ENCODE measurements at regions not wholly inside any gene's neighbourhood (a gene's known extent, or its start where the extent isn't known, plus 50 kb on each side); places are given as distances from the start of the nearest gene placed in this dataset.

GRCh38 chr10:107420196-107420595 is 255.7 kb upstream of the SORCS1 start:
- Histone ChIP-seq H3K9ac (ENCODE audit: low read depth in 1 of 2, low read length in 2 of 2) (no peak overlapping the region), H3K4me1 (ENCODE audit: control insufficient read depth in 4 of 4, insufficient read depth in 4 of 4, low read length in 3 of 4) (no peaks in the 10 kb centered on the region), H3K36me3 (ENCODE audit: control insufficient read depth in 4 of 4, insufficient read depth in 3 of 4, low read depth in 1 of 4, low read length in 3 of 4) (no peaks in the 10 kb centered on the region), H3K4me3 (ENCODE audit: low read depth in 1 of 3, low read length in 3 of 3) (no peak overlapping the region), H3K27me3 (ENCODE audit: control insufficient read depth in 4 of 4, insufficient read depth in 4 of 4, low read length in 3 of 4) (no peaks in the 10 kb centered on the region), H3K27ac (ENCODE audit: low read depth in 1 of 2, low read length in 2 of 2) (no peak overlapping the region), H3K9me3 (ENCODE audit: control insufficient read depth in 4 of 4, low read length in 3 of 4) (no peaks in the 10 kb centered on the region)
- TF ChIP-seq RXRA (IDR thresholded peaks at IDR 0.05) (no peak), RAD21 (IDR thresholded peaks at IDR 0.05) (no peak)
- TF ChIP-seq, protein P1, sequence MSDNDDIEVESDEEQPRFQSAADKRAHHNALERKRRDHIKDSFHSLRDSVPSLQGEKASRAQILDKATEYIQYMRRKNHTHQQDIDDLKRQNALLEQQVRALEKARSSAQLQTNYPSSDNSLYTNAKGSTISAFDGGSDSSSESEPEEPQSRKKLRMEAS (IDR thresholded peaks at IDR 0.05), result no peak
- TF ChIP-seq, protein P2, sequence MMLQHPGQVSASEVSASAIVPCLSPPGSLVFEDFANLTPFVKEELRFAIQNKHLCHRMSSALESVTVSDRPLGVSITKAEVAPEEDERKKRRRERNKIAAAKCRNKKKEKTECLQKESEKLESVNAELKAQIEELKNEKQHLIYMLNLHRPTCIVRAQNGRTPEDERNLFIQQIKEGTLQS (IDR thresholded peaks at IDR 0.05), result no peak
- DNase-seq (ENCODE audit: low spot score), result no peak
- WGBS, result 82% methylated on average over 3 of the region's 3 CpGs

GRCh38 chr10:107418085-107418806 is 253.7 kb upstream of the SORCS1 start:
- Histone ChIP-seq H3K4me1 (ENCODE audit: control insufficient read depth in 4 of 4, insufficient read depth in 4 of 4, low read length in 3 of 4) (no peaks in the 10 kb centered on the region), H3K9ac (ENCODE audit: low read depth in 1 of 2, low read length in 2 of 2) (no peak overlapping the region), H3K4me3 (ENCODE audit: low read depth in 1 of 3, low read length in 3 of 3) (no peak overlapping the region), H3K27ac (ENCODE audit: low read depth in 1 of 2, low read length in 2 of 2) (no peak overlapping the region), H3K36me3 (ENCODE audit: control insufficient read depth in 4 of 4, insufficient read depth in 3 of 4, low read depth in 1 of 4, low read length in 3 of 4) (no peaks in the 10 kb centered on the region), H3K9me3 (ENCODE audit: control insufficient read depth in 4 of 4, low read length in 3 of 4) (no peaks in the 10 kb centered on the region), H3K27me3 (ENCODE audit: control insufficient read depth in 4 of 4, insufficient read depth in 4 of 4, low read length in 3 of 4) (no peaks in the 10 kb centered on the region)
- TF ChIP-seq, protein P3, sequence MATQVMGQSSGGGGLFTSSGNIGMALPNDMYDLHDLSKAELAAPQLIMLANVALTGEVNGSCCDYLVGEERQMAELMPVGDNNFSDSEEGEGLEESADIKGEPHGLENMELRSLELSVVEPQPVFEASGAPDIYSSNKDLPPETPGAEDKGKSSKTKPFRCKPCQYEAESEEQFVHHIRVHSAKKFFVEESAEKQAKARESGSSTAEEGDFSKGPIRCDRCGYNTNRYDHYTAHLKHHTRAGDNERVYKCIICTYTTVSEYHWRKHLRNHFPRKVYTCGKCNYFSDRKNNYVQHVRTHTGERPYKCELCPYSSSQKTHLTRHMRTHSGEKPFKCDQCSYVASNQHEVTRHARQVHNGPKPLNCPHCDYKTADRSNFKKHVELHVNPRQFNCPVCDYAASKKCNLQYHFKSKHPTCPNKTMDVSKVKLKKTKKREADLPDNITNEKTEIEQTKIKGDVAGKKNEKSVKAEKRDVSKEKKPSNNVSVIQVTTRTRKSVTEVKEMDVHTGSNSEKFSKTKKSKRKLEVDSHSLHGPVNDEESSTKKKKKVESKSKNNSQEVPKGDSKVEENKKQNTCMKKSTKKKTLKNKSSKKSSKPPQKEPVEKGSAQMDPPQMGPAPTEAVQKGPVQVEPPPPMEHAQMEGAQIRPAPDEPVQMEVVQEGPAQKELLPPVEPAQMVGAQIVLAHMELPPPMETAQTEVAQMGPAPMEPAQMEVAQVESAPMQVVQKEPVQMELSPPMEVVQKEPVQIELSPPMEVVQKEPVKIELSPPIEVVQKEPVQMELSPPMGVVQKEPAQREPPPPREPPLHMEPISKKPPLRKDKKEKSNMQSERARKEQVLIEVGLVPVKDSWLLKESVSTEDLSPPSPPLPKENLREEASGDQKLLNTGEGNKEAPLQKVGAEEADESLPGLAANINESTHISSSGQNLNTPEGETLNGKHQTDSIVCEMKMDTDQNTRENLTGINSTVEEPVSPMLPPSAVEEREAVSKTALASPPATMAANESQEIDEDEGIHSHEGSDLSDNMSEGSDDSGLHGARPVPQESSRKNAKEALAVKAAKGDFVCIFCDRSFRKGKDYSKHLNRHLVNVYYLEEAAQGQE (IDR thresholded peaks at IDR 0.05), result no peak
- TF ChIP-seq HNF4A (conservative IDR thresholded peaks at IDR 0.05) (no peak), SP1 (IDR thresholded peaks at IDR 0.05) (no peak), EGR1 (IDR thresholded peaks at IDR 0.05; ENCODE audit: low read depth in 2 of 2) (no peak), TAF1 (conservative IDR thresholded peaks at IDR 0.05) (no peak), HNF4G (IDR thresholded peaks at IDR 0.05) (no peak), GABPA (IDR thresholded peaks at IDR 0.05 in 1 of 2, conservative IDR thresholded peaks at IDR 0.05 in 1 of 2) (no peak), YY1 (IDR thresholded peaks at IDR 0.05) (no peak), RXRA (IDR thresholded peaks at IDR 0.05) (no peak), NR2F2 (IDR thresholded peaks at IDR 0.05) (no peak), JUND (IDR thresholded peaks at IDR 0.05) (no peak), RAD21 (IDR thresholded peaks at IDR 0.05) (no peak)
- TF ChIP-seq, protein P4, sequence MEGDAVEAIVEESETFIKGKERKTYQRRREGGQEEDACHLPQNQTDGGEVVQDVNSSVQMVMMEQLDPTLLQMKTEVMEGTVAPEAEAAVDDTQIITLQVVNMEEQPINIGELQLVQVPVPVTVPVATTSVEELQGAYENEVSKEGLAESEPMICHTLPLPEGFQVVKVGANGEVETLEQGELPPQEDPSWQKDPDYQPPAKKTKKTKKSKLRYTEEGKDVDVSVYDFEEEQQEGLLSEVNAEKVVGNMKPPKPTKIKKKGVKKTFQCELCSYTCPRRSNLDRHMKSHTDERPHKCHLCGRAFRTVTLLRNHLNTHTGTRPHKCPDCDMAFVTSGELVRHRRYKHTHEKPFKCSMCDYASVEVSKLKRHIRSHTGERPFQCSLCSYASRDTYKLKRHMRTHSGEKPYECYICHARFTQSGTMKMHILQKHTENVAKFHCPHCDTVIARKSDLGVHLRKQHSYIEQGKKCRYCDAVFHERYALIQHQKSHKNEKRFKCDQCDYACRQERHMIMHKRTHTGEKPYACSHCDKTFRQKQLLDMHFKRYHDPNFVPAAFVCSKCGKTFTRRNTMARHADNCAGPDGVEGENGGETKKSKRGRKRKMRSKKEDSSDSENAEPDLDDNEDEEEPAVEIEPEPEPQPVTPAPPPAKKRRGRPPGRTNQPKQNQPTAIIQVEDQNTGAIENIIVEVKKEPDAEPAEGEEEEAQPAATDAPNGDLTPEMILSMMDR (IDR thresholded peaks at IDR 0.05; ENCODE audit: low read depth, low read length, missing input control), result no peak
- TF ChIP-seq, protein P2 (IDR thresholded peaks at IDR 0.05), result no peak
- TF ChIP-seq, protein P1 (IDR thresholded peaks at IDR 0.05), result no peak
- DNase-seq (ENCODE audit: low spot score), result no peak
- 73% methylated on average over 7 of the region's 7 CpGs for WGBS

Measured in liver (tissue), 8 donors.